ENCODE measurements at regions not wholly inside any gene's neighbourhood (a gene's known extent, or its start where the extent isn't known, plus 50 kb on each side); places are given as distances from the start of the nearest gene placed in this dataset.

GRCh38 chr11:112715056-112715455, 246.2 kb upstream of the NCAM1 start:
- Histone ChIP-seq H3K27ac (ENCODE audit: low read depth in 1 of 2, low read length in 2 of 2) (no peak overlapping the region), H3K9ac (ENCODE audit: insufficient read depth, low read length, poor library complexity, severe bottlenecking) (no peak overlapping the region), H3K36me3 (replicated peaks in 1 of 2; ENCODE audit: control insufficient read depth in 1 of 2, insufficient read depth in 2 of 2, low read length in 2 of 2) (no peaks in the 10 kb centered on the region), H3K27me3 (ENCODE audit: control insufficient read depth in 2 of 2, insufficient read depth in 2 of 2, low read length in 2 of 2) (peaks cover 1 to 2% of the 10 kb centered on the region in 2 donors), H2AFZ (ENCODE audit: insufficient read depth, low read depth, low read length, poor library complexity, severe bottlenecking) (no peak overlapping the region), H3K79me2 (ENCODE audit: insufficient read depth, low read length) (no peaks in the 10 kb centered on the region), H3K4me1 (ENCODE audit: control insufficient read depth in 1 of 2, insufficient read depth in 2 of 2, low read length in 2 of 2) (no peaks in the 10 kb centered on the region), H3K9me3 (replicated peaks in 1 of 2; ENCODE audit: control insufficient read depth in 1 of 2, insufficient read depth in 1 of 2, low read length in 2 of 2) (no peaks in the 10 kb centered on the region), H4K20me1 (ENCODE audit: insufficient read depth, low read length) (no peaks in the 10 kb centered on the region), H3K4me2 (replicated peaks; ENCODE audit: extremely low read depth, low read length, poor library complexity, severe bottlenecking) (no peak overlapping the region), H3K4me3 (replicated peaks in 1 of 3; ENCODE audit: low read depth in 2 of 3, low read length in 3 of 3) (no peak overlapping the region)
- Mint-ChIP-seq H3K4me3 (no peak overlapping the region), H3K4me1 (peaks cover 1% of the 10 kb centered on the region), H3K36me3 (no peaks in the 10 kb centered on the region), H3K9me3 (peaks cover 0 to 5% (median 1%) of the 10 kb centered on the region in 7 donors), H3K27me3 (ENCODE audit: low read depth in 3 of 3) (peaks cover 3 to 13% (median 9%) of the 10 kb centered on the region in 3 donors), H3K27ac (peak overlapping the region in 1 of 7 donors; percentile 20)
- intact Hi-C loops (cut with micrococcal nuclease), result no loop called here
- no peak for DNase-seq
- no CpG with 5 or more reads among the region's 2 CpGs for WGBS (ENCODE audit: insufficient coverage)
- no peak for TF ChIP-seq CTCF (IDR thresholded peaks at IDR 0.05)

- no peak overlapping the region for H3K27ac ChIP-seq (ENCODE audit: low read depth in 1 of 2, low read length in 2 of 2)
- peaks cover 7 to 10% (median 8%) of the 10 kb centered on the region in 3 donors for H3K27me3 Mint-ChIP-seq (ENCODE audit: low read depth in 3 of 3)
- no peaks in the 10 kb centered on the region for H3K4me1 ChIP-seq (ENCODE audit: control insufficient read depth in 1 of 2, insufficient read depth in 2 of 2, low read length in 2 of 2)
- no peak overlapping the region for H2AFZ ChIP-seq (ENCODE audit: insufficient read depth, low read depth, low read length, poor library complexity, severe bottlenecking)
- no peaks in the 10 kb centered on the region for H4K20me1 ChIP-seq (ENCODE audit: insufficient read depth, low read length)
- H3K4me2 ChIP-seq (replicated peaks; ENCODE audit: extremely low read depth, low read length, poor library complexity, severe bottlenecking), result no peak overlapping the region
- H3K9ac ChIP-seq (ENCODE audit: insufficient read depth, low read length, poor library complexity, severe bottlenecking), result no peak overlapping the region
- H3K79me2 ChIP-seq (ENCODE audit: insufficient read depth, low read length), result no peaks in the 10 kb centered on the region
- H3K27me3 ChIP-seq (ENCODE audit: control insufficient read depth in 2 of 2, insufficient read depth in 2 of 2, low read length in 2 of 2), result no peaks in the 10 kb centered on the region
- H3K4me1 Mint-ChIP-seq, result peaks cover 1% of the 10 kb centered on the region
- 20% methylated on average over 1 of the region's 1 CpG for WGBS (ENCODE audit: insufficient coverage)
- intact Hi-C loops (cut with micrococcal nuclease), result no loop called here
- H3K36me3 ChIP-seq (replicated peaks in 1 of 2; ENCODE audit: control insufficient read depth in 1 of 2, insufficient read depth in 2 of 2, low read length in 2 of 2), result no peaks in the 10 kb centered on the region
- TF ChIP-seq CTCF (IDR thresholded peaks at IDR 0.05), result no peak
- no peak for DNase-seq
- H3K36me3 Mint-ChIP-seq, result no peaks in the 10 kb centered on the region
- H3K9me3 Mint-ChIP-seq, result peaks cover 0 to 9% (median 4%) of the 10 kb centered on the region in 7 donors
- no peaks in the 10 kb centered on the region for H3K9me3 ChIP-seq (replicated peaks in 1 of 2; ENCODE audit: control insufficient read depth in 1 of 2, insufficient read depth in 1 of 2, low read length in 2 of 2)
- no peak overlapping the region for H3K4me3 Mint-ChIP-seq
- no peak overlapping the region for H3K4me3 ChIP-seq (replicated peaks in 1 of 3; ENCODE audit: low read depth in 2 of 3, low read length in 3 of 3)
- no peak overlapping the region for H3K27ac Mint-ChIP-seq
Observed at GRCh38 chr11:112718483-112718882, 242.7 kb upstream of the NCAM1 start.
